ENCODE measurements at regions not wholly inside any gene's neighbourhood (a gene's known extent, or its start where the extent isn't known, plus 50 kb on each side); places are given as distances from the start of the nearest gene placed in this dataset.
"Not testable (repeated sequence)": the region's sequence is repeated elsewhere in the genome, so short reads cannot be mapped to it uniquely, and the experiment has no call there.

- not testable (repeated sequence) for DNase-seq (ENCODE audit: low read depth)
Measured at GRCh38 chr1:149157409-149157808, 54.1 kb upstream of the NBPF9 start.

GRCh38 chr1:149158308-149158707, 55.0 kb upstream of the NBPF9 start:
- DNase-seq (ENCODE audit: low read depth): peak; percentile 2

- not testable (repeated sequence) for DNase-seq (ENCODE audit: low read depth)
Measured at GRCh38 chr1:149163063-149163444, 59.7 kb upstream of the NBPF9 start.

- DNase-seq (ENCODE audit: low read depth): not testable (repeated sequence)
Measured at GRCh38 chr1:149174765-149175164, 71.4 kb upstream of the NBPF9 start.

- not testable (repeated sequence) for DNase-seq (ENCODE audit: low read depth)
Measured at GRCh38 chr1:149175812-149176211, 72.5 kb upstream of the NBPF9 start.

GRCh38 chr1:149176453-149177316, 73.3 kb upstream of the NBPF9 start:
- peak; percentile 57 for DNase-seq (ENCODE audit: low read depth)

- DNase-seq (ENCODE audit: low read depth): not testable (repeated sequence)
Measured at GRCh38 chr1:149190742-149191141, 87.4 kb upstream of the NBPF9 start.

- not testable (repeated sequence) for DNase-seq (ENCODE audit: low read depth)
Measured at GRCh38 chr1:149196651-149197050, 93.3 kb upstream of the NBPF9 start.

- peak; percentile 32 for DNase-seq (ENCODE audit: low read depth)
Measured at GRCh38 chr1:149200567-149200966, 97.2 kb upstream of the NBPF9 start.

GRCh38 chr1:149202283-149202682, 98.9 kb upstream of the NBPF9 start:
- DNase-seq (ENCODE audit: low read depth): not testable (repeated sequence)

- DNase-seq (ENCODE audit: low read depth): not testable (repeated sequence)
Measured at GRCh38 chr1:149204396-149204795, 101.0 kb upstream of the NBPF9 start.

GRCh38 chr1:149208836-149209235, 105.5 kb upstream of the NBPF9 start:
- not testable (repeated sequence) for DNase-seq (ENCODE audit: low read depth)

- DNase-seq (ENCODE audit: low read depth): not testable (repeated sequence)
Measured at GRCh38 chr1:149211757-149212420, 108.5 kb upstream of the NBPF9 start.

GRCh38 chr1:149212946-149213345, 109.6 kb upstream of the NBPF9 start:
- DNase-seq (ENCODE audit: low read depth): not testable (repeated sequence)

- not testable (repeated sequence) for DNase-seq (ENCODE audit: low read depth)
Measured at GRCh38 chr1:149213673-149214072, 110.3 kb upstream of the NBPF9 start.

GRCh38 chr1:149218080-149218988, 115.0 kb upstream of the NBPF9 start:
- DNase-seq (ENCODE audit: low read depth): peak; percentile 19

GRCh38 chr1:149219539-149219938, 116.2 kb upstream of the NBPF9 start:
- not testable (repeated sequence) for DNase-seq (ENCODE audit: low read depth)

- DNase-seq (ENCODE audit: low read depth): not testable (repeated sequence)
Measured at GRCh38 chr1:149220463-149221074, 117.2 kb upstream of the NBPF9 start.

- not testable (repeated sequence) for DNase-seq (ENCODE audit: low read depth)
Measured at GRCh38 chr1:149227933-149228665, 124.7 kb upstream of the NBPF9 start.
